ENCODE measurements at regions not wholly inside any gene's neighbourhood (a gene's known extent, or its start where the extent isn't known, plus 50 kb on each side); places are given as distances from the start of the nearest gene placed in this dataset.

DNA sequence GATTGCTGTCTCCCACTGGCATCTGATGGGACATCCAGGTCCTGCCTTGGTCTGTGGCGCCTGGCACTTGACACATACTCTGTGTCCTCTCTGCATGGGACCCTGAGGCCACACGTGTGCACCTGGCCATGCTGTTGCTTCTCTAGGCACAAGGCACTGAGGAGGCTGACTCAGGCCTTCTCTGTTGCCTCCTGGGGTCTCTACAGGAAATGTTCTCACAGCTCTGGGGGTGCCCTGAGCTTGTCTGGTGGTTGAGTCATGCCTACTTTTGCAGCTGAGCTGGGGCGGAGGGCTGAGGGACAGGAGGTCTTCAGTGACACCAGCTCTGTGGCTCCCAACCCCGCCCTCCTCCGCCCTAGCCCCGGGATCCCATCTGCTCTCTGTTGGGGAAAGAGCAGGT is 207.0 kb upstream of the HS6ST1 start:
- TF ChIP-seq EZH2phosphoT487 (IDR thresholded peaks at IDR 0.05; ENCODE audit: borderline replicate concordance, low read length) = no peak
- TF ChIP-seq, protein P1, sequence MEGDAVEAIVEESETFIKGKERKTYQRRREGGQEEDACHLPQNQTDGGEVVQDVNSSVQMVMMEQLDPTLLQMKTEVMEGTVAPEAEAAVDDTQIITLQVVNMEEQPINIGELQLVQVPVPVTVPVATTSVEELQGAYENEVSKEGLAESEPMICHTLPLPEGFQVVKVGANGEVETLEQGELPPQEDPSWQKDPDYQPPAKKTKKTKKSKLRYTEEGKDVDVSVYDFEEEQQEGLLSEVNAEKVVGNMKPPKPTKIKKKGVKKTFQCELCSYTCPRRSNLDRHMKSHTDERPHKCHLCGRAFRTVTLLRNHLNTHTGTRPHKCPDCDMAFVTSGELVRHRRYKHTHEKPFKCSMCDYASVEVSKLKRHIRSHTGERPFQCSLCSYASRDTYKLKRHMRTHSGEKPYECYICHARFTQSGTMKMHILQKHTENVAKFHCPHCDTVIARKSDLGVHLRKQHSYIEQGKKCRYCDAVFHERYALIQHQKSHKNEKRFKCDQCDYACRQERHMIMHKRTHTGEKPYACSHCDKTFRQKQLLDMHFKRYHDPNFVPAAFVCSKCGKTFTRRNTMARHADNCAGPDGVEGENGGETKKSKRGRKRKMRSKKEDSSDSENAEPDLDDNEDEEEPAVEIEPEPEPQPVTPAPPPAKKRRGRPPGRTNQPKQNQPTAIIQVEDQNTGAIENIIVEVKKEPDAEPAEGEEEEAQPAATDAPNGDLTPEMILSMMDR (conservative IDR thresholded peaks at IDR 0.05; ENCODE audit: low read depth, low read length) = no peak
- no peak for TF ChIP-seq EZH2 (IDR thresholded peaks at IDR 0.05; ENCODE audit: low read length, unreplicated experiment)
